ENCODE measurements at regions not wholly inside any gene's neighbourhood (a gene's known extent, or its start where the extent isn't known, plus 50 kb on each side); places are given as distances from the start of the nearest gene placed in this dataset.

DNA sequence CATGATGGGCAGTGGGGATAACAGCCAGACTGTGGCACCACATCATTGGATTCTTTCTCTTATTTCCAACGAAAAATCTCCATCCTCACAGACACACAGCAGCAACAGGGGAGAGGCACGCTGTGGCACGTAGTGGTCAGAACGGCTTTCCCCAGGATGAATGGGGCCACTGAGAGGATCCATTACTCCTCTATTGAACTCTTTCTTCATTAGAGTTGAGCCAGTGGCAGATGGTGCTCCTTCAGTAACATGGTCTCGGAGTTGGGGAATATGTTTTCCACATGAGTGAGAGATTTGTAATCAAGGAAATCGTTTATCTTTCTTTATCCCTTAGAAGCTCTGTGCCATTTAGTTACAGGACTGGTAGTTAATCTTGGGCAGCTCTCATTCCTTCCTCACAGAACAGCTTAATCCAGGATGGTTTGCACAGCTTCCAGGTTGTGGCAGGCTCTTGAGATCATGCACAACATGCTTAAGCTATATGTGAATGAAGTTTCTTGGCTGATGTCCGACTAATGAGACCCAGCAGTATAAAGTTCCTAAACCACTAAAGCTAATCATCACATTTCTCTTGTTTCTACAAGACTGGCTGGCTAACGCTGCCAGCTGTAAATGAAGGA lies 180.5 kb upstream of the SLC10A2 start:
- ATAC-seq (no peak), DNase-seq (ENCODE audit: low spot score) (no peak)
- no peaks in the 10 kb centered on the region for H3K36me3 Mint-ChIP-seq
- H3K27me3 Mint-ChIP-seq, result no peaks in the 10 kb centered on the region
- H3K4me1 Mint-ChIP-seq (ENCODE audit: low read depth in 2 of 2), result no peaks in the 10 kb centered on the region
- no peak overlapping the region for H3K4me3 Mint-ChIP-seq
- H3K9me3 Mint-ChIP-seq, result peaks cover 13% of the 10 kb centered on the region
- no peak overlapping the region for H3K27ac Mint-ChIP-seq

- ATAC-seq (no peak), DNase-seq (ENCODE audit: low spot score) (no peak)
- Mint-ChIP-seq H3K27me3 (no peaks in the 10 kb centered on the region), H3K4me3 (no peak overlapping the region), H3K36me3 (no peaks in the 10 kb centered on the region), H3K4me1 (ENCODE audit: low read depth in 2 of 2) (no peaks in the 10 kb centered on the region), H3K27ac (no peak overlapping the region), H3K9me3 (peaks cover 13% of the 10 kb centered on the region)
These were observed 177.3 kb upstream of the SLC10A2 start for GRCh38 chr13:103243495-103243894.

- no peaks in the 10 kb centered on the region for H3K4me1 Mint-ChIP-seq (ENCODE audit: low read depth in 2 of 2)
- no peaks in the 10 kb centered on the region for H3K9me3 Mint-ChIP-seq
- H3K27ac Mint-ChIP-seq, result no peak overlapping the region
- no peaks in the 10 kb centered on the region for H3K27me3 Mint-ChIP-seq
- no peak for DNase-seq (ENCODE audit: low spot score)
- H3K4me3 Mint-ChIP-seq, result no peak overlapping the region
- H3K36me3 Mint-ChIP-seq, result no peaks in the 10 kb centered on the region
- ATAC-seq, result no peak
These were observed 172.2 kb upstream of the SLC10A2 start for GRCh38 chr13:103238441-103238840.

- H3K36me3 Mint-ChIP-seq, result no peaks in the 10 kb centered on the region
- ATAC-seq, result no peak
- no peaks in the 10 kb centered on the region for H3K27me3 Mint-ChIP-seq
- no peak for DNase-seq (ENCODE audit: low spot score)
- H3K27ac Mint-ChIP-seq, result no peak overlapping the region
- H3K4me1 Mint-ChIP-seq (ENCODE audit: low read depth in 2 of 2), result no peaks in the 10 kb centered on the region
- H3K9me3 Mint-ChIP-seq, result peaks cover 4% of the 10 kb centered on the region
- no peak overlapping the region for H3K4me3 Mint-ChIP-seq
These were observed 170.0 kb upstream of the SLC10A2 start for GRCh38 chr13:103236213-103236612.

DNA sequence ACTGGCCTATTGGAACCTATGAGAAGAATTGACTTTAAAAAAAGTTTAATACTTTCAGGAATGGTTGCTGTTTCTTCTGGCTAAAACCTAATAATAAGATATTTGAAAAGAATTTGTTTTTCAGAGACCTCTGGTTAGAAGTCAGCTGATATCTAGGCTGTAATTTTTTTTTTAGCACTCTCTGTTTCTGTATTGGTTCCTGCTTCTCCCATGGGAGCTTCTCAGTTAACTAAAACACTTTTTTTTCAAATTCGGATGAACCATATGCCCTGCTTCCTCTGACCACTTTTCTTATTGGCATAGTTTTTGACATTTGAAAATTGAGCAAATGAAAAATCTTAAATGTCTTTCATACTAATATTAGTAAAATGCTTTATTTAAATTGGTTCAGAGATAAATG lies 163.5 kb upstream of the SLC10A2 start:
- peaks cover 4% of the 10 kb centered on the region for H3K9me3 Mint-ChIP-seq
- no peak for ATAC-seq
- no peak for DNase-seq (ENCODE audit: low spot score)
- no peaks in the 10 kb centered on the region for H3K36me3 Mint-ChIP-seq
- no peak overlapping the region for H3K27ac Mint-ChIP-seq
- no peaks in the 10 kb centered on the region for H3K4me1 Mint-ChIP-seq (ENCODE audit: low read depth in 2 of 2)
- H3K4me3 Mint-ChIP-seq, result no peak overlapping the region
- no peaks in the 10 kb centered on the region for H3K27me3 Mint-ChIP-seq

- no peak for ATAC-seq
- Mint-ChIP-seq H3K4me3 (no peak overlapping the region), H3K27ac (no peak overlapping the region), H3K27me3 (no peaks in the 10 kb centered on the region), H3K9me3 (peaks cover 11% of the 10 kb centered on the region), H3K4me1 (ENCODE audit: low read depth in 2 of 2) (no peaks in the 10 kb centered on the region), H3K36me3 (no peaks in the 10 kb centered on the region)
- no peak for DNase-seq (ENCODE audit: low spot score)
These were observed 158.6 kb upstream of the SLC10A2 start for GRCh38 chr13:103224804-103225203.

DNA sequence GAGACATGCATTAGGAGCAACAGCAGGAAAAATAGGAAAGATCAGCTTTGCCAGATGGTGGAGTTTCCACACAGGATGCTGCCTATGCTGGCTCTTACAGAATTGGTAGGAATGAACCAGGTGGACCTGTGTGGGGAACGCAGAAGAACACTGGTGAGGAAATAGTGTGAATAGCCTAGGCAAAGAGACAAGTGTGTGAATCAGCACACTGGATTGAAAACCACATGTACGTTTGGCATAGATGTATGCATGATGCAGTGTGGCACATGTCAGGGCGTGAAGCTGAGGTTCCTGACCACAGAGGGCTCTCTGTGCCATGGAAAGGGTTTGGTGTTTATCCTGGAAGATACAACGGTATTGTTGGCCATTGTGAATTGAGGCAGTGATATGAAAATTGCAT lies 156.5 kb upstream of the SLC10A2 start:
- Mint-ChIP-seq H3K36me3 (no peaks in the 10 kb centered on the region), H3K4me1 (ENCODE audit: low read depth in 2 of 2) (no peaks in the 10 kb centered on the region)

DNA sequence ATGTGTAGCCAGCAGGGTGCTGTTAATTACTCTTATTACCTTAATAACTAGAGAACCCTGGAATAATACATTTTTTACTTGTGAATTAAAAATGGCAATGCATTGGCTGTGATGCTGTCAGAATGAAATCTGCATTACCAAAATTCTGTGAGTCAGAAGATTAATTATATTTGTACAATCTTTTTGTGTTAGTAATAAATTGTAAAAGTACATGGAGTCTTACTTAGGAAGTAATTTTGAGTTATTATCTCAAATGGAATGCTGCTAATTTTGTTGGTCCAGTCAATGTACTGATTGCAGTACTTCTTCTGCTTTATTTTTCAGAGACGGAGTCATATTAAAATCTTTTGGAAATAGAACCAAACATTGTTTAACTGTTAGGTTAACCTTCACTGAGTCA lies 152.0 kb upstream of the SLC10A2 start:
- no peak for DNase-seq (ENCODE audit: low spot score)
- peaks cover 4% of the 10 kb centered on the region for H3K36me3 Mint-ChIP-seq
- no peaks in the 10 kb centered on the region for H3K27me3 Mint-ChIP-seq
- no peaks in the 10 kb centered on the region for H3K4me1 Mint-ChIP-seq (ENCODE audit: low read depth in 2 of 2)
- no peak for ATAC-seq
- no peak overlapping the region for H3K27ac Mint-ChIP-seq
- no peak overlapping the region for H3K4me3 Mint-ChIP-seq
- H3K9me3 Mint-ChIP-seq, result peaks cover 14% of the 10 kb centered on the region

More for the DNA sequence above, 156.5 kb upstream of the SLC10A2 start:
- Mint-ChIP-seq H3K4me3 (no peak overlapping the region), H3K27me3 (no peaks in the 10 kb centered on the region), H3K27ac (no peak overlapping the region), H3K9me3 (peaks cover 11% of the 10 kb centered on the region)
- DNase-seq (ENCODE audit: low spot score) (no peak), ATAC-seq (no peak)

DNA sequence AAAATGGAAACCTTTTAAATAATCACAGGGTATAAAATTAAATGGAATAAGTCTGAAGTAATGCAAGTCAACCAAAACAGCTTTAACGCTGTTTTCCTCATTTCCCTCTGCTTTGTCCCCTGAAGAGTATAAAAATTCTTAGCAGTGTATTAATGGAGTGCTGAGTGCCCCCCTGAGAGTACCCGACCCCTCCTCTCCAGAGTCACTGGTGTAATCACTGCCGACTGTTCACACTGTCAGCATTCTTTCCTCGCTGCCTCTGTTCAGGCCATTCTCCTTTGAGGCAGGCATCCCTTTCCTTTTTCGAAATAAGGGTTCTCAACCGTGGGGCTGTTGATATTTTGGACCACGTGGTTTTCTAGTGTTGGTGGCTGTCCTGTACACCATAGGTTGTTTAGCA lies 146.9 kb upstream of the SLC10A2 start:
- DNase-seq (ENCODE audit: low spot score) (no peak), ATAC-seq (no peak)
- Mint-ChIP-seq H3K27me3 (no peaks in the 10 kb centered on the region), H3K27ac (no peak overlapping the region), H3K9me3 (peaks cover 6% of the 10 kb centered on the region), H3K4me3 (no peak overlapping the region), H3K4me1 (ENCODE audit: low read depth in 2 of 2) (no peaks in the 10 kb centered on the region), H3K36me3 (peaks cover 4% of the 10 kb centered on the region)

DNA sequence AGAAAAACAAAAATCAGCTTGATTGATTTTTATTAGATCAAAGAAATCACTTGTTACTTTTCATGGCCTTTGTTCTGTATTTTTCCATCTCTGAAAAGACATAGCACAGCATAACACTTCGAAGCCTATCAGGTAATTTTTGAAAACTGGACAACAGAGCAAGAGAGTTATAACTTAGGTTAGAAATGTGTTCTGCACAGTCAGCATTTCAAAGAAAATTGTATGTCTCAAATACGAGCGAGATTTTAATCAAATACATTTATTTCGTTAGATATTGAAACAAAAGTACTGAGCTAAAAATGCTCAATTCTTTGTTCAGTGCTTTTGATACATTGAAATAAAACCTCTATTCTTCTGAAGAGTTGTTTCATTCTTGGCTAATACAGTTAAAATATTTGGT lies 144.1 kb upstream of the SLC10A2 start:
- Mint-ChIP-seq H3K4me1 (ENCODE audit: low read depth in 2 of 2) (no peaks in the 10 kb centered on the region), H3K9me3 (peaks cover 1% of the 10 kb centered on the region), H3K4me3 (no peak overlapping the region), H3K36me3 (no peaks in the 10 kb centered on the region), H3K27ac (no peak overlapping the region), H3K27me3 (no peaks in the 10 kb centered on the region)
- DNase-seq (ENCODE audit: low spot score), result no peak
- no peak for ATAC-seq

- DNase-seq (ENCODE audit: low spot score) (no peak), ATAC-seq (no peak)
- Mint-ChIP-seq H3K27me3 (no peaks in the 10 kb centered on the region), H3K4me1 (ENCODE audit: low read depth in 2 of 2) (no peaks in the 10 kb centered on the region), H3K4me3 (no peak overlapping the region), H3K9me3 (peaks cover 3% of the 10 kb centered on the region), H3K27ac (no peak overlapping the region), H3K36me3 (no peaks in the 10 kb centered on the region)
These were observed 137.6 kb upstream of the SLC10A2 start for GRCh38 chr13:103203735-103204330.

DNA sequence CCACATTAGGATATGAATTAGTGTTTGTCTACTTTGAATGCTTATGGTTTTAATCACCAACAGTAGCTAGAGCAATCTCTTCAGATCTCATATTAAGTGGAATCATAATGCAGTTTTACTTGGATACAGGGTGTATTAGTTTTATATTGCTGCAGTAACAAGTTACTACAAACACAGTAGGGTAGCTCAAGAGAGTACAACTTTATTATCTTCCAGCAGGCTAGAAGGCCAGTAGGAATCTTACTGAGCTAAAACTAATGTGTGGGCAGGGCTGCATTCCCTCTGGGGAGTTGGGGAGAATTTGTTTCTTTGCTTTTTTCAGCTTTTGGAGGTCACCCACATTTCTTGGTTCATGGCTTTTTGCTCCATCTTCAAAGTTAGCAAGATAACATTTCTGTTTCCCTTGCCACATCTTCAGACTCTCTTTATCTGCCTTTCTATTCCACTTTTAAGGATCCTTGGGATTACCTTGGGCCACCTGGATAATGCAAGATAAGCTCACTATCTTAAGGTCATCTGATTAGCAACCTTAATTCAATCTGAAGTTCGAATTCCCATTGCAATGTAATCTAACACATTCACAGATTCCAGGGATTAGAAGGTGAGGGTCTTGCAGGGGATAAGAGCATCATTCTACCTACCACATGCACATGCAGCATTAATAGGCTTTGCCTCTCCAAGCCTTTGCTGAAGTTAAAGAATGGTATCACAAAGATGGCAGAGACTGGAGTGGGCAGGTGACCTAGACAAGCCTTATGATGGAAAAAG lies 134.1 kb upstream of the SLC10A2 start:
- H3K27me3 Mint-ChIP-seq, result no peaks in the 10 kb centered on the region
- H3K27ac Mint-ChIP-seq, result no peak overlapping the region
- peaks cover 3% of the 10 kb centered on the region for H3K9me3 Mint-ChIP-seq
- no peak overlapping the region for H3K4me3 Mint-ChIP-seq
- ATAC-seq (no peak), DNase-seq (ENCODE audit: low spot score) (no peak)
- H3K36me3 Mint-ChIP-seq, result no peaks in the 10 kb centered on the region
- H3K4me1 Mint-ChIP-seq (ENCODE audit: low read depth in 2 of 2), result no peaks in the 10 kb centered on the region

DNA sequence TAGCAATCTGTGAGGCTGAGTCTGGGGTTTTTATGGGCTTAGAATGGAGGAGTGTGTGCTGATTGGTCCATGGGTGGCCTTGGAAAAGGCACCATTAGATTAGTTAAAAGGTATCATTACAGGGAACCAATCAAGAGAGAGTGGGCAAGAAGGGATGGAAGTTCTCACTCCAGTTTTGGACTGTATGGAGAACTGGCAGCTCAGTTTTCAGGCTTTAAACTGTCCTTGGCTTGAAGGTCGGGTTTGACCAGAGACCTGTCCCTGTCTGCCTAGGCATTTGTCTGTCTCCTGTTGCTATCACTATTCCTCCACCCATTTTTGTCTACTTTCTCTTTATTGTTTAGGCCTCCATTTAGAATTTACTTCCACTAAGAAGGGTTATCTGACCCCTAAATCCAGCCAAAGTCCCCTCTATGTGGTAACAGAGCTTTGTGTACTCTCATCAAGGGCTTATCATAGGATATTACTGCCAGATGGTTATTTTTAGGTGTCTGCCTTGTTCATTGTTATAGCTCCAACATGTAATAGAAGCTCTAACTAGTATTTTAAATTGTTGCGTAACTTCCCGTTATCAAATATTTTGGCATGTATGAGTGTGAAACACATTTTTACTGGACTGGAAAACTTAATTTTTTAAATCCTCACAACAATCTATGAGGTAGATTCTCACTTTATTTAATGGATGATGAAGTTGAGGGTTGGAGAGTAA lies 133.3 kb upstream of the SLC10A2 start:
- Mint-ChIP-seq H3K36me3 (no peaks in the 10 kb centered on the region), H3K27me3 (no peaks in the 10 kb centered on the region), H3K4me3 (no peak overlapping the region), H3K27ac (no peak overlapping the region), H3K4me1 (ENCODE audit: low read depth in 2 of 2) (no peaks in the 10 kb centered on the region), H3K9me3 (peaks cover 3% of the 10 kb centered on the region)
- DNase-seq (ENCODE audit: low spot score) (no peak), ATAC-seq (no peak)

DNA sequence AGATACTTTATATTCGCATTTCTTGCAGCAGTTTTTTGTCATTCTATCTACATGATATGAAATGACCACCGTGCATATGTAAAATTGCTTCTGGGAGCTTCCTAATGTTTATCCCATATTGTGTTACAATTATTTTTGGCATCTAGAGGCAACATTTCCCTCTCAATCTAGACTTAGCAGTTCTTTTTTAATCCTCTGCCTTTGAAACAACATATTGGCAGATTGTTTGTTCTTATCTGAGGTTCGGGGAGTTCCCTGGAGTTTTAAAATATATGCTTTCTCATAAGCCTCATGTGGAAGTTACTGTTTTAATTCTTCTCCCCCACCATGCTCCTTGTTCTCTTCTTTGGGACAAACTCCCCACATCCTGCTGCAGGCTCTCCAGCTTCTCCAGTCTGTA lies 130.1 kb upstream of the SLC10A2 start:
- ATAC-seq (no peak), DNase-seq (ENCODE audit: low spot score) (no peak)
- Mint-ChIP-seq H3K36me3 (no peaks in the 10 kb centered on the region), H3K27ac (no peak overlapping the region), H3K27me3 (no peaks in the 10 kb centered on the region), H3K4me3 (no peak overlapping the region), H3K9me3 (no peaks in the 10 kb centered on the region), H3K4me1 (ENCODE audit: low read depth in 2 of 2) (no peaks in the 10 kb centered on the region)
